Activated CD8-positive, alpha-beta memory T cell treated with anti-CD3 and anti-CD28 coated beads, Interleukin-2, amount 10 ng/mL, durations not matched to agents 7 days and 5 days (primary cell): ENCODE measurements at regions not wholly inside any gene's neighbourhood (a gene's known extent, or its start where the extent isn't known, plus 50 kb on each side); places are given as distances from the start of the nearest gene placed in this dataset.

ENCODE experiments used
- ATAC-seq: fragments of 150-1000 bp; cut with Tn5 transposase; one replicate; pipeline ENCODE4 v1.10.0; 2021; ENCODE audit warnings: moderate library complexity
- CTCF ChIA-PET: fragments of 350-600 bp; sonication (Branson Sonifier 250); formaldehyde crosslinking; loops from one replicate; lab custom pipeline; 2021; ENCODE audit warnings: antibody characterized with exemption; lab: Charles Lee
- DNase-seq: peaks from one replicate; pipeline ENCODE4 v3.0.0-alpha.2; 2020
- H3K27ac Mint-ChIP-seq: one replicate; pipeline ENCODE4 v1.8.0; 2021; ENCODE audit warnings: mild to moderate bottlenecking, mixed read lengths
- H3K27me3 Mint-ChIP-seq: one replicate; pipeline ENCODE4 v1.8.0; 2021; ENCODE audit warnings: mixed read lengths
- H3K36me3 Mint-ChIP-seq: one replicate; pipeline ENCODE4 v1.8.0; 2021; ENCODE audit warnings: mild to moderate bottlenecking, mixed read lengths
- H3K4me1 Mint-ChIP-seq: one replicate; pipeline ENCODE4 v1.8.0; 2021; ENCODE audit warnings: mixed read lengths
- H3K4me3 Mint-ChIP-seq: one replicate; pipeline ENCODE4 v1.8.0; 2021; ENCODE audit warnings: mild to moderate bottlenecking, moderate library complexity, mixed read lengths
- H3K9me3 Mint-ChIP-seq: one replicate; pipeline ENCODE4 v1.8.0; 2022; ENCODE audit warnings: low read depth, mixed read lengths

GRCh38 chr2:37489536-37489935 is 145.1 kb downstream of the QPCT start:
- H3K27ac Mint-ChIP-seq: no peak overlapping the region
- H3K4me3 Mint-ChIP-seq: no peak overlapping the region
- no peak for ATAC-seq
- DNase-seq: no peak
- no peaks in the 10 kb centered on the region for H3K9me3 Mint-ChIP-seq
- H3K27me3 Mint-ChIP-seq: no peaks in the 10 kb centered on the region
- H3K36me3 Mint-ChIP-seq: no peaks in the 10 kb centered on the region
- no peaks in the 10 kb centered on the region for H3K4me1 Mint-ChIP-seq
- CTCF ChIA-PET: no interaction called here

- DNase-seq: no peak
- no peak overlapping the region for H3K27ac Mint-ChIP-seq
- H3K4me3 Mint-ChIP-seq: no peak overlapping the region
- H3K36me3 Mint-ChIP-seq: no peaks in the 10 kb centered on the region
- ATAC-seq: no peak
- H3K4me1 Mint-ChIP-seq: no peaks in the 10 kb centered on the region
- CTCF ChIA-PET: no interaction called here
- no peaks in the 10 kb centered on the region for H3K27me3 Mint-ChIP-seq
- no peaks in the 10 kb centered on the region for H3K9me3 Mint-ChIP-seq
These were observed 149.0 kb downstream of the QPCT start for GRCh38 chr2:37493425-37493824.

- ATAC-seq: no peak
- CTCF ChIA-PET: interaction anchor here (1.0 kb wide), 1 partner anchor 378 kb away, joined by 4 read pairs; no protein-coding TSS in a partner anchor
These were observed 154.7 kb downstream of the QPCT start for GRCh38 chr2:37499113-37499512.

GRCh38 chr2:37500031-37500430 is 155.6 kb downstream of the QPCT start:
- Mint-ChIP-seq H3K9me3 (peaks cover 2% of the 10 kb centered on the region), H3K27ac (no peak overlapping the region), H3K36me3 (peaks cover 1% of the 10 kb centered on the region), H3K27me3 (peaks cover 7% of the 10 kb centered on the region), H3K4me3 (no peak overlapping the region), H3K4me1 (peaks cover 4% of the 10 kb centered on the region)
- ATAC-seq (no peak), DNase-seq (no peak)
- CTCF ChIA-PET: interaction anchor here (1.0 to 1.3 kb wide), 2 partner anchors 23 to 378 kb away, joined by 3 to 4 read pairs; no protein-coding TSS in a partner anchor

More at GRCh38 chr2:37499113-37499512, 154.7 kb downstream of the QPCT start:
- Mint-ChIP-seq H3K27ac (no peak overlapping the region), H3K4me1 (peaks cover 4% of the 10 kb centered on the region), H3K27me3 (peaks cover 7% of the 10 kb centered on the region), H3K36me3 (no peaks in the 10 kb centered on the region), H3K4me3 (no peak overlapping the region), H3K9me3 (peaks cover 2% of the 10 kb centered on the region)
- DNase-seq: no peak

- peaks cover 7% of the 10 kb centered on the region for H3K27me3 Mint-ChIP-seq
- no peak for DNase-seq
- no peak for ATAC-seq
- H3K9me3 Mint-ChIP-seq: peaks cover 2% of the 10 kb centered on the region
- no peak overlapping the region for H3K27ac Mint-ChIP-seq
- CTCF ChIA-PET: interaction anchor here (1.0 to 1.3 kb wide), 3 partner anchors 22 to 377 kb away, joined by 3 to 4 read pairs (median 3); no protein-coding TSS in a partner anchor
- H3K36me3 Mint-ChIP-seq: peaks cover 1% of the 10 kb centered on the region
- H3K4me1 Mint-ChIP-seq: peaks cover 4% of the 10 kb centered on the region
- no peak overlapping the region for H3K4me3 Mint-ChIP-seq
These were observed 156.7 kb downstream of the QPCT start for GRCh38 chr2:37501113-37501512.

- CTCF ChIA-PET: no interaction called here
- Mint-ChIP-seq H3K27ac (no peak overlapping the region), H3K4me3 (no peak overlapping the region), H3K36me3 (peaks cover 3% of the 10 kb centered on the region), H3K4me1 (no peaks in the 10 kb centered on the region), H3K27me3 (peaks cover 10% of the 10 kb centered on the region), H3K9me3 (no peaks in the 10 kb centered on the region)
- no peak for DNase-seq
- no peak for ATAC-seq
These were observed 162.1 kb downstream of the QPCT start for GRCh38 chr2:37506407-37507050.

GRCh38 chr2:37507051-37507410 is 162.6 kb downstream of the QPCT start:
- Mint-ChIP-seq H3K4me1 (no peaks in the 10 kb centered on the region), H3K27ac (no peak overlapping the region), H3K4me3 (no peak overlapping the region), H3K36me3 (peaks cover 3% of the 10 kb centered on the region), H3K9me3 (no peaks in the 10 kb centered on the region), H3K27me3 (peaks cover 6% of the 10 kb centered on the region)
- ATAC-seq: no peak
- CTCF ChIA-PET: no interaction called here
- no peak for DNase-seq

GRCh38 chr2:37507703-37508102 is 163.3 kb downstream of the QPCT start:
- ATAC-seq: no peak
- CTCF ChIA-PET: no interaction called here
- Mint-ChIP-seq H3K36me3 (peaks cover 3% of the 10 kb centered on the region), H3K9me3 (no peaks in the 10 kb centered on the region), H3K27ac (no peak overlapping the region), H3K4me3 (no peak overlapping the region), H3K4me1 (no peaks in the 10 kb centered on the region), H3K27me3 (peaks cover 6% of the 10 kb centered on the region)
- no peak for DNase-seq

- Mint-ChIP-seq H3K27ac (no peak overlapping the region), H3K27me3 (peaks cover 3% of the 10 kb centered on the region), H3K4me3 (no peak overlapping the region), H3K4me1 (no peaks in the 10 kb centered on the region), H3K36me3 (peaks cover 5% of the 10 kb centered on the region), H3K9me3 (peaks cover 2% of the 10 kb centered on the region)
- CTCF ChIA-PET: interaction anchor here (0.7 kb wide), 1 partner anchor 87 kb away, joined by 3 read pairs; no protein-coding TSS in a partner anchor
- ATAC-seq (no peak), DNase-seq (no peak)
These were observed 158.5 kb downstream of the CDC42EP3 start for GRCh38 chr2:37512971-37513370.

- ATAC-seq (no peak), DNase-seq (no peak)
- no peak overlapping the region for H3K27ac Mint-ChIP-seq
- H3K4me3 Mint-ChIP-seq: no peak overlapping the region
- CTCF ChIA-PET: interaction anchor here (0.6 to 1.6 kb wide), 5 partner anchors 12 to 309 kb away, joined by 3 to 6 read pairs (median 3); no protein-coding TSS in a partner anchor
- H3K36me3 Mint-ChIP-seq: no peaks in the 10 kb centered on the region
- H3K4me1 Mint-ChIP-seq: no peaks in the 10 kb centered on the region
- peaks cover 13% of the 10 kb centered on the region for H3K27me3 Mint-ChIP-seq
- H3K9me3 Mint-ChIP-seq: no peaks in the 10 kb centered on the region
These were observed 147.6 kb downstream of the CDC42EP3 start for GRCh38 chr2:37523814-37524362.

- no peak for ATAC-seq
- H3K4me3 Mint-ChIP-seq: no peak overlapping the region
These were observed 145.1 kb downstream of the CDC42EP3 start for GRCh38 chr2:37526323-37526722.

GRCh38 chr2:37526856-37527255 is 144.6 kb downstream of the CDC42EP3 start:
- H3K4me1 Mint-ChIP-seq: no peaks in the 10 kb centered on the region
- H3K27ac Mint-ChIP-seq: no peak overlapping the region
- no peaks in the 10 kb centered on the region for H3K9me3 Mint-ChIP-seq
- CTCF ChIA-PET: no interaction called here
- ATAC-seq (no peak), DNase-seq (no peak)
- H3K4me3 Mint-ChIP-seq: no peak overlapping the region
- peaks cover 12% of the 10 kb centered on the region for H3K27me3 Mint-ChIP-seq
- H3K36me3 Mint-ChIP-seq: no peaks in the 10 kb centered on the region

More at GRCh38 chr2:37526323-37526722, 145.1 kb downstream of the CDC42EP3 start:
- Mint-ChIP-seq H3K4me1 (no peaks in the 10 kb centered on the region), H3K9me3 (no peaks in the 10 kb centered on the region), H3K27me3 (peaks cover 13% of the 10 kb centered on the region), H3K27ac (no peak overlapping the region), H3K36me3 (no peaks in the 10 kb centered on the region)
- DNase-seq: no peak
- CTCF ChIA-PET: no interaction called here

- Mint-ChIP-seq H3K9me3 (no peaks in the 10 kb centered on the region), H3K4me3 (no peak overlapping the region), H3K4me1 (no peaks in the 10 kb centered on the region), H3K27ac (no peak overlapping the region), H3K27me3 (peaks cover 9% of the 10 kb centered on the region), H3K36me3 (no peaks in the 10 kb centered on the region)
- DNase-seq (no peak), ATAC-seq (no peak)
- CTCF ChIA-PET: no interaction called here
These were observed 144.1 kb downstream of the CDC42EP3 start for GRCh38 chr2:37527361-37527760.

- no peak overlapping the region for H3K4me3 Mint-ChIP-seq
- H3K27me3 Mint-ChIP-seq: peaks cover 7% of the 10 kb centered on the region
- no peaks in the 10 kb centered on the region for H3K9me3 Mint-ChIP-seq
- CTCF ChIA-PET: interaction anchor here (0.9 to 2.3 kb wide), 3 partner anchors 119 to 303 kb away, joined by 3 to 8 read pairs (median 3); no protein-coding TSS in a partner anchor
- H3K36me3 Mint-ChIP-seq: no peaks in the 10 kb centered on the region
- DNase-seq (no peak), ATAC-seq (no peak)
- H3K27ac Mint-ChIP-seq: no peak overlapping the region
- H3K4me1 Mint-ChIP-seq: no peaks in the 10 kb centered on the region
These were observed 141.5 kb downstream of the CDC42EP3 start for GRCh38 chr2:37529830-37530415.
